Eye (tissue), 1 donor: ENCODE measurements at regions not wholly inside any gene's neighbourhood (a gene's known extent, or its start where the extent isn't known, plus 50 kb on each side); places are given as distances from the start of the nearest gene placed in this dataset.
A peak's percentile ranks its signal among the peaks of the same experiment; 100 is the strongest.
"Not testable (repeated sequence)": the region's sequence is repeated elsewhere in the genome, so short reads cannot be mapped to it uniquely, and the experiment has no call there.

Source experiments
- DNase-seq: peaks from one replicate; pipeline ENCODE4 v3.0.0-alpha.2; 2015

DNA sequence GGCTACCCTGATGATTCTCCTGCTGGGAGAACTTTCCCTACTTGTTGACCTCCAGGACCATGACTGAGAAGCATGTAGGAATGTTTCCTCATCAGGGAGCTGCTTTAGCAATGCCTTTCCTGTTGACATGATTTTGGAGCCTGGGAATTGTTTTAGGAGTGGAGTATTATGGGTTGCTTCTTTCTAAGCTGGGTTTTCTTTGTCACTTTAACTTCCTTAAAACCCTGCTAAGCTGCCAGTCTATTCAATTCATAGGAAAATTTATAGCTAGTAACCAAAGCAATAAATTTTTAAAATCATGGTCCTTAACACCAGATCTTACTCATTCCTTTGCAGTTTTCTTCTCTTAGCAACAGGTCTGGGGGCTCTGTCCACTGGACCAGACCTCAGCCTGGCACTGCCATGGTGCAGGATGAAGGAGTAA, 125.6 kb upstream of the TACR1 start:
- DNase-seq: no peak

GRCh38 chr2:75324141-75324540, 124.8 kb upstream of the TACR1 start:
- no peak for DNase-seq

- DNase-seq: peak; percentile 44
These were observed 122.2 kb upstream of the TACR1 start for GRCh38 chr2:75321599-75321922.

DNA sequence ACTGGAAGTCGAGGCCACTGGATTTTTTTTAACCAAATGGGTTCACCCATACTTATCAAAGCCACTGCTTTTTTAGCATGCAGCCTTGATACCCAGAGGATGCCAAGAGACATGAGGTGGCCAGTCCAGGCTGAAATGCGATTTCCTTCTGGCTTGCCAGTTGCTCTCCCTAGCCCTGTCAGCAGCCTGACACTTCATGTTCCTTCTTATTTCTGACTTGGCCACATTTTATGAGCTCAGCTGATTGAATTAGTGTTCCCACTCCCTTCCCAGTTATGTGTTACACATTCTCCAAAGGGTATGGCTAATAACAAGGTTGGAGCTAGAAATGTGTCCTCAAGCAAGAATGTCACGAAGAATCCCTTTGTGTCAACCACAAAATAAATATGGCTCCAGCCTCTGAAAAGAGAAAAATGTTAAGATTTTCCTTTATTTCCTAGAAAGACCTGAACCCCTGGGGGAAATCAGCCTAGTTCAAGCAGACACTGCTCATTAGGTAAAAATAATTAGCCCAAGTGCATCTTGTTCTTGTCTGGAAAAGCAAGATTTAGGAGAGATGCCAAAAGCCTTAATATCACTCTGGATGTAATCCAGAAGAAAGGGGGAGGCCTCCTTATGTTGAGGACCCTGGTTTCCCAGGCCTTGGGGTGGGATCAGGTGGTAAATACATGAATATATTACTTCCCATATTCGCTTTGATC, 121.7 kb upstream of the TACR1 start:
- peak; percentile 25 for DNase-seq

DNA sequence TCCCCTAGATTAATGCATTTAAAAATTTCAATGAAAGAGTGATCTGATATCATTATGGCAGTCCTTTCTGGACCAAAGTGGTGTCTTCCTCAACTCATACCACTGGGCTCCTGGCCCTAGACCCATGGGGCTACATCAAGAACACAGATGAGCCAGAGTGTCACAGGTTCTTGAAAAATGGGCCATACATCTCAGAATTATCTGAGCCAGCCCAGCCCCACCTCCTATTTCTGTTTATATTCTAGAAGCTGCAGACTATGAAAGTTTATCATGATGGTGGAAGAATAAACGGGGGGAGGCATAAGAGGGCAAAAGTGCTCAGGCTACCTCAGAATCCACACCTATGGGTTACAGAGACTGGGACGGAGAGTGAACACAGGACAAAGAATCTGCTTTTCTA, 120.6 kb upstream of the TACR1 start:
- no peak for DNase-seq

DNA sequence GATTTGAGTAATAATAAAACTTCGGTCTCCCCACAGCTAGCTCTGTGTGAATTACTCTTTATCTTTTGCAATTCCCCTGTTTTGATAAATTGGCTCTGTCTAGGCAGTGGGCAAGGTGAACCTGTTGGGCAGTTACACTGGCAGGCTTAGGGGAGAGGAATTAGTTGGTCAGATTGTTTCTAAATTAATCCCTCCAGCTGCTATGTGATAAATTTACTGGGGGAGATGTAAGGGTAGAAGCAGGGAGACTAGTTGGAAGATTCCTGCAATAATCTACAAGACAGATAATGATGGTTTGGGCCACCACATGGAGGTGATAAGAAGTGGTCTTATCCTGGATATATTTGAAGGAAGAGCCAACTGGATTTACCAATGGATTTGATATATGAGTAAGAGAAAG, 118.5 kb upstream of the TACR1 start:
- DNase-seq: no peak

GRCh38 chr2:75317316-75317715, 118.0 kb upstream of the TACR1 start:
- peak; percentile 45 for DNase-seq

- peak; percentile 27 for DNase-seq
These were observed 116.1 kb upstream of the TACR1 start for GRCh38 chr2:75315436-75315835.

GRCh38 chr2:75311993-75312392, 112.7 kb upstream of the TACR1 start:
- DNase-seq: no peak

GRCh38 chr2:75311521-75311920, 112.2 kb upstream of the TACR1 start:
- no peak for DNase-seq

DNA sequence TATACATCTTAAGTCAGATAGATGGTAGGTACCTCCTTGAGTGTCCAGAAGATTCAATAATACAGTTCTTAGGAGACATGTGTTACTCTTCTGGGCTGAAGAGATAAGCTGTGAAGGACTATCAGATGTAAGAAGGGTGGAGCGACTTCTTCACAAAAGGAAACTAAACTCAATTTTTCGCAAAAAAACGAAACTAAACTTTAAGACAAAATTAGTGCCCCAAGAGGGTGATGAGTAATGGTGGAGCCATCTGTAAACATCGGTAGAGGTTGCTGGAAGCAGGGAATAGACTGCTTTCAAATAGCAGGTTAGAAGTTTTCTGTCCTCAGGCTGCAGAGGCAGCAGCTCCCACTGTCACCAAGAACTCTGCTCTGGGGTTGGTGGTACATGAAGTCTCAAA, 111.6 kb upstream of the TACR1 start:
- no peak for DNase-seq

- DNase-seq: no peak
These were observed 110.5 kb upstream of the TACR1 start for GRCh38 chr2:75309596-75310463.

- DNase-seq: no peak
These were observed 103.9 kb upstream of the TACR1 start for GRCh38 chr2:75303227-75303626.

- DNase-seq: no peak
These were observed 95.0 kb upstream of the TACR1 start for GRCh38 chr2:75294362-75294761.

GRCh38 chr2:75292826-75293225, 93.5 kb upstream of the TACR1 start:
- DNase-seq: no peak

DNA sequence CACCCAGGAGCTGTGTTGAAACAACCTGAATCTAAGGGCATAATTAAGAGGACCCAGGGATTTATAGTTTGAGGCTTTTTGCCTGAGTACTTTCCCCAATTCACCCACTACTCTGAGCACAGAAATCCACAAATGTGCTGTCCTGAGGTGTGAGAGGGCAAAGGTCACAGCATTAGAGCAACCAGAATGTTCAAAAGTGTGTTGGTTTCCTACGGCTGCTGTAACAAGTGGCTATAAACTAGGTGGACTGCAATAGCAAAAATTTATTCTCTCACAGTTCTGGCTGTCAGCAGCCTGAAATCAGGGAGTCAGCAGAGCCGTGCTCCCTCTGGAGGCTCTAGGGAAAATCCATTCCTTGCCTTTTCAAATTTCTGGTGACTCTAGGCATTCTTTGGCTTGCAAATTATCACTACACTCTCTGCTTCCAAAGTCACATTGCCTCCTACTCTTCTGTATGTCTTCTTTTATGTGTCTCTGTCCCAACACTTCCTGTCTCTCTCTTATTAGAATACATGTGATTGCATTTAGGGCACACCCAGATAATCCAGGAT, 91.4 kb upstream of the TACR1 start:
- peak; percentile 16 for DNase-seq

GRCh38 chr2:75289771-75290170, 90.5 kb upstream of the TACR1 start:
- no peak for DNase-seq

GRCh38 chr2:75289178-75289577, 89.9 kb upstream of the TACR1 start:
- not testable (repeated sequence) for DNase-seq

GRCh38 chr2:75288760-75289159, 89.4 kb upstream of the TACR1 start:
- DNase-seq: no peak

GRCh38 chr2:75287624-75288316, 88.5 kb upstream of the TACR1 start:
- no peak for DNase-seq

DNA sequence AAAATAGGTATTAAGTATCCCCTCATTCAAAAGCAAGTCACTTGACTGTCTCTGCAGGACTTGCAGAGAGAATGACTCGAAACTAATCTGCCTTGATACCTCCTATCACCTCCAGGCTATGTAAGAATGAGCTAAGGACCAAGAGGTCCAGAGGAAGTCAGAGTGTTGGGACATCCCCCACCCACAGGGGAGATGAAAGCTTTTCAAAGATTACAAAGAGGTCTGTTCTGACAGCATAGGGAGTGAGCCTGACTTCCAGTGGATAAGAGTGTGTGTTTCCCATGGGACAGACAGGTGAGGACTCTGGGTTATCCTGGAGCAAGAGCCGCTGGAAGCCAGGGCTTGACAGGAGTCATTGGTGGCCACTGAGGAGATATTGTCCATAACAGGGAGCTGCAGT, 85.0 kb upstream of the TACR1 start:
- DNase-seq: no peak

DNA sequence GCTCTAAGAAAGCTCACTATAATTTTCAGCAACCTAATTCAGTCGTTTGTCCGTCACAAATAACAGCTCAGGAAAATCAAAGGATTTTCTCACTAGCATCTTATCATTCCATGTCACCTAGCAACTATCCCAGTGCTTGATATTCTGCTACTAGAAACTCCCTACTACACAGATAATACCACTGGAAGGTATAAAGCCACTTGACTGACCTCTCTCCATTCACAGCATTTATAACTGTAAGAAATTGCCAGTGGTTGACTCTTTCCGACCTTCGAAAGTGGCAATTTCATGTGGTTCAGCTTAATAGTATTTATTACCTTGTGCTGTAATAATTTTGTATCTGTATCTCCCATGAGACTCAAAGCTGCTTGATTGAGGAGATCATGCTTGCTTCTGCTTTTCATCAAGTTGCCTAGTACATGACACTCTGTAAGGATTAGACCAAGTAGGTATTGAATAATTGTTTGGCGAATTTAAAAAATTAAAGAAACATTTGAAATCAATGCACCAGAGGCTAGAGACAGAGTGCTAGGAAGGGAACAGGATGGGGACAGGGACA, 79.6 kb upstream of the TACR1 start:
- DNase-seq: no peak

- DNase-seq: no peak
These were observed 79.0 kb upstream of the TACR1 start for GRCh38 chr2:75278314-75278713.
